ENCODE measurements at regions not wholly inside any gene's neighbourhood (a gene's known extent, or its start where the extent isn't known, plus 50 kb on each side); places are given as distances from the start of the nearest gene placed in this dataset.

- TF ChIP-seq AGO1 (IDR thresholded peaks at IDR 0.05; ENCODE audit: low read depth, low read length, poor library complexity, severe bottlenecking) (no peak), ZNF776 (CRISPR knock-in tag; IDR thresholded peaks at IDR 0.05) (peak; percentile 98), NFATC3 (CRISPR knock-in tag; IDR thresholded peaks at IDR 0.05) (peak; percentile 99), AGO2 (optimal IDR thresholded peaks at IDR 0.05; ENCODE audit: low read depth, low read length) (no peak), ZBTB40 (IDR thresholded peaks at IDR 0.05) (no peak), ZBTB40 (CRISPR knock-in tag; IDR thresholded peaks at IDR 0.05) (peak; percentile 98), ZBTB10 (CRISPR knock-in tag; IDR thresholded peaks at IDR 0.05; ENCODE audit: borderline replicate concordance) (peak; percentile 98), PPARG (CRISPR knock-in tag; conservative IDR thresholded peaks at IDR 0.05) (peak; percentile 97), ZSCAN21 (CRISPR knock-in tag; IDR thresholded peaks at IDR 0.05; ENCODE audit: borderline replicate concordance) (peak; percentile 100), MED8 (CRISPR knock-in tag; IDR thresholded peaks at IDR 0.05; ENCODE audit: insufficient replicate concordance) (peak; percentile 90), DNMT3B (CRISPR knock-in tag; conservative IDR thresholded peaks at IDR 0.05) (peak; percentile 100), SP1 (IDR thresholded peaks at IDR 0.05) (no peak), SP1 (CRISPR knock-in tag; IDR thresholded peaks at IDR 0.05) (peak; percentile 82), MED13 (CRISPR knock-in tag; IDR thresholded peaks at IDR 0.05) (peak; percentile 88; the same call in 1 of the 2 replicates), FOXJ3 (CRISPR knock-in tag; IDR thresholded peaks at IDR 0.05; ENCODE audit: borderline replicate concordance) (peak; percentile 100), MXD4 (CRISPR knock-in tag; IDR thresholded peaks at IDR 0.05) (peak; percentile 100)
Observed at GRCh38 chr20:19964289-19965265, 52.6 kb upstream of the NAA20 start (continued).

Data from HepG2 (cell line).